Ramos (cell line): ENCODE measurements at regions not wholly inside any gene's neighbourhood (a gene's known extent, or its start where the extent isn't known, plus 50 kb on each side); places are given as distances from the start of the nearest gene placed in this dataset.

Source experiments
- in situ Hi-C: fragments of 300-500 bp; cut with MboI; formaldehyde crosslinking; loops from one replicate; pipeline ENCODE4 v1.14.3; 2022; ENCODE audit warnings: low sequenced_read_pairs; ENCODE audit not compliant: unreplicated experiment

DNA sequence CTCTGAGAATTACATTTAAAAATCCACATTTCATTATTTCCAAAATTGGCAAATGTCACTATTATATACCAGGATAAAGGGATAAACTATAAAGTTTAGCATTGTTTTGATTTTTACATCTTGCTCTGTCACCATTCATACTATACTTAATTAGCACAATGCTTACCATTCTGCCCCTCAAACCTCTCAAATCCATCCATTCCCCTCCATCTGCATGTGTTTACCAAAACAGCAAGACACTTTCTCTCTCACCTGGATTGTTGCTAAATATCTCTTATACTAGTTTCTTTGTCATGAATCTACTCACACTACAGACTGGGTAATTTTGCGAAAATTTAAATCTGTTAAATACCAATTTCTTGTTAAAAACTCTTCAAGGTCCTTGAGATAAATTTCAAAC is 496.1 kb downstream of the NR4A2 start:
- in situ Hi-C loops: no loop called here

DNA sequence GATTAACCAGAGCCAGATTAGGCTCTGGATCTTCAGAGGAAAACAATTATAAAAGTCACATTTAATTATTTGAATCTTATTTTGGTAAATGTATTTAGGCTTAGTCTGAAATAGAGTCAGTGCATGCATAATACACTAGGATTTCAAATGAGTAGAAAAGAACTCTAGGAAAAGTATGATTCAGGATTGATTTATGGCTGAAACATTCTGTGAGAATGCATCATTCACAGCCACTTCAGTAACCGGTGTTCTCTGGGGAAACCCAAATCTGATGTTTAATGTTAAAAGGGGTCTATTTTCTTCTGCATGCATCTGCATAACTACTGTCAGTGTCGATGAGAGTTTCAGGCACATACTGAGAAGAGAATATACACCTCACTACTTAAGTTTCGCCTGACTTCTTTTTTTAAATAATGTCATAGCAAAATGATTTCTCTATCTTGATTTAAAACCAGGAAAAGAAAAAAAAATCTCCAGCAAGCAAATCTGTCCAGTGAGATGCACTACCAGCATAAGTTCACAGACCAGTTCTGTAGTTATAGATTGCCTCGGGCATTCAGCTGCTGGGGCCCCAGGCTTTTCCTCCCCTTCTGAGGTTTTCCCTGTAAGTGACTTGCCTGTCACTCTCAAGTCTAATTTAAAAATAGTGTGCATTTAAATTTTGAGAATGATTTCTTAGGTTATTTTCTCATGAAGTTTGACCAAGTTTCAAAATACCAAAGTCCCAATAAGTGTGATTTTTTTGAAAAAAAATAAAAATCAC is 501.5 kb downstream of the NR4A2 start:
- in situ Hi-C loops: no loop called here

DNA sequence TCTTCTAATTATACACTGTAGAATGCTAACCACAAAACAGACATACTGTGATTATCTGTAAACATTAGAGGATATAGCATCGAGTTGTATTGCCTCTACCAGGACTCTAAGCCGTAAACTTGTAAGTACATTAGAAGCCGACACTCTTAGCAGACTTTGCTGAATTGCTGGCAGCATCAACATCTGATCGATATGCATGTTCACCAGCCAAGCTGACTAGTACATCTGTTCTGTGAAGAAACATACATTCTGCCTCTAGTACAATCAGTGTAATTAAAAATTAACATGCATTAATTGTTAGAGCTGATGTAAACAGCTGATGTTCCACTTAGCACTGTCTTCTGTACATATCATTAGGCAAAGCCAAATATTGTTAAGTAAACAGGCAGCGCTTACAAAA is 502.2 kb downstream of the NR4A2 start:
- in situ Hi-C loops: no loop called here

- in situ Hi-C loops: no loop called here
Observed at GRCh38 chr2:155825876-155826275, 506.6 kb downstream of the NR4A2 start.

DNA sequence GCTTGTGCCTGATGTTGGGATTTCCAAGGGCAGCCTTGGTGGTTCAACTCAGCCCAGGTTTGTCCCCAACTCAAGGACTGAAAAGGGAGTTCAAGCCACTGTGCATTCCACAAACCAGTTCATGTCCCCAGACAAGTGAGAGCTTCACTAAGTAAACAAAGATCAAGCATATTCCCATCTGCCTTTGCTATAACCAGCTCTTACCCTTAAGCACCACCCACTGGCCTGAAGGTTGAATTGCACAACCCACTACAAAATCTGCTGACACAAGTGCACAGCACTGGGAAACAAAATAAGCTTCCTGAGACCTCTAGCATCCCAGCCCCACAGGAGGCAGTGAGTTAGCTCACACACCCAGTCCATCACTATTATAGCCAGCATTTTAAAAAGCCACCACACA is 516.7 kb downstream of the NR4A2 start:
- in situ Hi-C loops: no loop called here

- in situ Hi-C loops: no loop called here
Observed at GRCh38 chr2:155815275-155815674, 517.2 kb downstream of the NR4A2 start.

DNA sequence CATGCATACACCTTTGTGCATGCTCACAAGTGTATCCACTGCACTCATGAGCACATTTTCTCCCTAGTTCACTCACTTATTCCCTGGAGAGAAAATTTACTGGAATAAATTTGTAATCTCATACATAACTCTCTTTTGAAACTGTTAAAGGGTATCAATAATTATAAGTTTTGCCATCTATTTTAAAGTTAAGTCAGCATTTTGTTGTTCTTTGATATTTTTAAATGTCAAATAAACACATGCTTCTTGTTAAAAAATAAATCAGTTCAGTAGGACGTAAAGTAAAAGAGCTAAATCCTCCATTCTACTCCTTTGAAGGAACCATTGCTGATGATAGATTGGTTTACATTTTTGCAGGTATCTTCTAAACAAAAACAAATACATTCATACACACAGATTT is 522.1 kb downstream of the NR4A2 start:
- in situ Hi-C loops: no loop called here

DNA sequence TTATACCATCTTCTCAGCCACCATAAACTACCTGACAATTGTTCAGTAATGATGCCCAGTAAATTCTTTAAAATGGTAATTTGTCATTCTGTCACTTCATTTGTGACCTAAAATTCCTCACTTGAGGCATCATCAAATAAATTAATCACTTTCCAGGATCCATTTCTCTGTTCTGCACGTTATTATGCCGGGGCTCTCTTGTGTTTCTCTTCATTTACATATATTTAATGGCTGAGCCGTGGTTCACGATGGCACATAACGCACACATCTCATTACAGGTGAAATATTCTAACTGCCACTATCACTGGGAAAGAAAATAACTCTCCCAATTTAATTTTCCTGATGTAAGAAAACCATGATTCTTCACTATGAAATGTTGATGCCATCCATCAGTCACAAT is 529.6 kb downstream of the NR4A2 start:
- in situ Hi-C loops: no loop called here

GRCh38 chr2:155792666-155793065 is 539.9 kb downstream of the NR4A2 start:
- in situ Hi-C loops: no loop called here

- in situ Hi-C loops: no loop called here
Observed at GRCh38 chr2:155770516-155770915, 562.0 kb downstream of the NR4A2 start.

DNA sequence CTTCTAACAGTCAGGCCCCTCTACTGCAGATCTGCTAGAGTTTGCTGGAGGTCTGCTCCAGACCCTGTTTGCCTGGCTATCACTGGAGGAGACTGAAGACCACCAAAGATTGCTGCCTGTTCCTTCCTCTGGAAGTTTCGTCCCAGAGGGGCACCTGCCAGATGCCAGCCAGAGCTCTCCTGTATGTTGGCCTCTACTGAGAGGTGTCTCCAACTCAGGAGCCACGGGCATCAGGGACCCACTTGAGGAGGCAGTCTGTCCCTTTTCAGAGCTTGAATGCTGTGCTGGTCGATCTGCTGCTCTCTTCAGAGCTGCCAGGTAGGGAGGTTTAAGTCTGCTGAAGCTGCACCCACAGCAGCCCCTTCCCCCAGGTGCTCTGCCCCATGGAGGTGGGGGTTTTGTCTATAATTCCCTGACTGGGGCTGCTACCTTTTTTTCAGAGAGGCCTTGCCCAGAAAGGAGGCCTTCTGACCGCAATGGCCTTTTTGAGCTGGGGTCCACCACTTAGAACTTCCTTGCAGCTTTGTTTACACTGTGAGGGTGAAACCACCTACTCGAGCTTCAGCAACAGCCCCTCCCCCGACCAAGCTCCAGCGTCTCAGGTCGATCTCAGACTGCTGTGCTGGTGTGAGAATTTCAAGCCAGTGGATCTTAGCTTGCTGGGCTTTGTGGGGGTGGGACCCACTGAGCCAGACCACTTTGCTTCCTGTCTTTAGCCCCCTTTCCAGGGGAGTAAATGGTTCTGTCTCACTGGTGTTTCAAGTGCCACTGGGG is 566.0 kb downstream of the NR4A2 start:
- in situ Hi-C loops: no loop called here

DNA sequence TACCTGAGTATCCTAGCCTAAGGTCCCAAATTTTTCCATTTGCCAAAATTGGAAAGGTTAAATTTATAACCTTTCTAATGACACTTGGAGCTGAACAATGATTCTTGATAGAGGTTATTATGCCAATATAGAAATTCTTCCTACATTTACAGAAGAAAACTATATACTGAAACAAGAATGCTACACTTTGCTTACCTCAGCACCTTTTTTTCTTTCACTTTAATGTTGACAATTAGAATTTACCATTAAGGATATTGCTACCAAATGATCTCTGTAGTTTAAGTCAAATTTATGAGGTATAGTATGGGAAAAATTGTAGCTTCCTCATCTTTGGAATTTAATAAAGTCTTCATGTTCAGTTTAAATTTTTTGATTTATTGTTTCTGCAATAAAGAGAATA is 577.0 kb downstream of the NR4A2 start:
- in situ Hi-C loops: no loop called here

GRCh38 chr2:155748131-155748530 is 584.4 kb downstream of the NR4A2 start:
- in situ Hi-C loops: no loop called here

GRCh38 chr2:155747531-155747930 is 585.0 kb downstream of the NR4A2 start:
- in situ Hi-C loops: no loop called here

- in situ Hi-C loops: no loop called here
Observed at GRCh38 chr2:155733091-155733853, 599.2 kb downstream of the NR4A2 start.

DNA sequence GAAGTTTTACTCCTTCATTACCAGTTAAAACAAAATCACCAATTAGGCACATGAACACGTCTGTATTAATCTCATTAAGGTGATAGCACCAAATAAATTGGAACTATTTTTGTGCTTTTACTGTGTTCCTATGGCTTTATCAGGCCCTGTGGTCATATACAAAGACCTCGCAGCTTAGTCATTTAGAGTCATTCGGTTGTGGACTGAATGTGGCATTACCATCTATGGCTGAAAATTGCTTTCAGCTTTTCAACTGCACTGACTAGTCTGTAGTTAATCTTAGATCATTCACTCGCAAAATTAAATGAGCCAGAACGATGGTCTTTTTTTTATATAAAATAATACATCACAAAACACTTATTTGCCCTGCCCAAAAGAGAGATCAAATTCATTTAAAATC is 601.7 kb downstream of the NR4A2 start:
- in situ Hi-C loops: no loop called here

- in situ Hi-C loops: no loop called here
Observed at GRCh38 chr2:155727187-155727895, 605.2 kb downstream of the NR4A2 start.

DNA sequence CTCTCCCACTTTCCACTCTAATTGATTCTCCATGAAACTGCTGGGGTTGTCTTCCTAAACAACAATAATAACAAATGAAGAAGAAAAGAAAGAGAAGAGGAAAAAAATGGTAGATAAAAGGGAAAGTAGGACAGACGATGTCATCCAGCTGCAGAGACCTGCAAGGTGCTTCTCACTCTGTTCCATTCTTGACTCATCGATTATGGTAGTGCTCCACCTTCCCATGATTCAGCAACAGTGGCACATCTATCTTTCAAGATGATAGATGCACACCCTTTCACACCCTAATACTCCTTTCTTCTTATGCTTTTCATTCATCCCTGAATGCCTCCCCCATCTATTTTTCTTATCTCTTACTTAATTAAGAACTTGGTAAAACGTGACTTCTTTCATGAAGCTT is 610.2 kb downstream of the NR4A2 start:
- in situ Hi-C loops: no loop called here

DNA sequence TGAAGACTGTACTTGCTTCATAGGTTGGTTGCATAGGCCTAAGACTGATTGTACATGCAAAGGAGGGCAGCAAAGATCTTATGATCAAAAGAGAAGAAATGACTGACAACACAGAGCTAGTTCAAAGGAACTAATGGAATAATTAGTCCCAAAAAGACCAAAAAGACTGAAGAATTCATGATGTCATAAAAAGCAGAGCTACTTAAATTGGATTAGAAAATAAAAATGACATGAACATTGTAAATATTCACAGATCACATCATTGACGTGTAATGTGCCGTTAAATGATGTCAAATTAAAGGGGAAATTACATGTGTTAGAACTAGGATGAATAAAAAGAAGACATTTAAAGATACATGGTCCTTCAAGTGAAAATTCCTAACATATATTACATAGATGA is 616.8 kb downstream of the NR4A2 start:
- in situ Hi-C loops: no loop called here

GRCh38 chr2:155714983-155715382 is 617.5 kb downstream of the NR4A2 start:
- in situ Hi-C loops: no loop called here
